Breast epithelium (tissue), 4 donors: ENCODE measurements at regions not wholly inside any gene's neighbourhood (a gene's known extent, or its start where the extent isn't known, plus 50 kb on each side); places are given as distances from the start of the nearest gene placed in this dataset.

Experiments used
- DNase-seq, 2 donors: peaks; one replicate each; pipeline ENCODE4 v3.0.0-alpha.2; 2019; ENCODE audit warnings: low spot score in 2 of 2
- H3K27ac ChIP-seq, 2 donors: fragments of 200-600 bp; sonication (generic) in 1 of 2; one replicate each; pipeline ENCODE4 v1.5.1; 2016 to 2019; ENCODE audit warnings: mild to moderate bottlenecking in 1 of 2
- H3K27me3 ChIP-seq, 2 donors: fragments of 200-600 bp; sonication (generic) in 1 of 2; one replicate each; pipeline versions ENCODE4 v1.5.1 to v1.6.0; 2017 to 2019; ENCODE audit warnings: control low read depth in 1 of 2, mild to moderate bottlenecking in 1 of 2
- H3K36me3 ChIP-seq: fragments of 200-600 bp; one replicate; pipeline ENCODE4 v1.5.1; 2019
- H3K4me1 ChIP-seq, 2 donors: fragments of 200-600 bp; sonication (generic); one replicate each; pipeline ENCODE4 v1.5.1; 2016 to 2019; ENCODE audit warnings: control low read depth in 1 of 2
- H3K4me3 ChIP-seq, 3 donors: fragments of 200-600 bp; sonication (generic); 1 replicate in 2 of 3; 2 replicates in 1 of 3; pipeline ENCODE4 v1.5.1; 2016 to 2019; ENCODE audit warnings: mild to moderate bottlenecking in 3 of 3, moderate library complexity in 2 of 3
- H3K9me3 ChIP-seq, 2 donors: fragments of 200-600 bp; sonication (generic) in 1 of 2; one replicate each; pipeline ENCODE4 v1.5.1; 2016 to 2019; ENCODE audit warnings: control low read depth in 1 of 2
- POLR2A ChIP-seq: fragments of 450-650 bp; IDR thresholded peaks from one replicate; pipeline ENCODE4 v1.6.1; 2016; ENCODE audit warnings: antibody characterized with exemption, mild to moderate bottlenecking, moderate library complexity
- POLR2AphosphoS5 ChIP-seq, 3 donors: sonication (generic); formaldehyde crosslinking; IDR thresholded peaks; one replicate each; pipeline ENCODE4 v1.6.1; 2017; ENCODE audit warnings: antibody characterized with exemption in 3 of 3
- intact Hi-C: fragments of 100-400 bp; cut with DNase I; formaldehyde crosslinking; loops from one replicate; pipeline ENCODE4 v1.15.1; 2023; ENCODE audit warnings: low total_unique reads
- TF ChIP-seq, protein P1 (sequence below), 3 donors: fragments of 450-650 bp; IDR thresholded peaks; one replicate each; pipeline ENCODE4 v1.5.1; 2016 to 2017; ENCODE audit warnings: antibody characterized with exemption in 3 of 3, mild to moderate bottlenecking in 3 of 3, moderate library complexity in 3 of 3

DNA sequence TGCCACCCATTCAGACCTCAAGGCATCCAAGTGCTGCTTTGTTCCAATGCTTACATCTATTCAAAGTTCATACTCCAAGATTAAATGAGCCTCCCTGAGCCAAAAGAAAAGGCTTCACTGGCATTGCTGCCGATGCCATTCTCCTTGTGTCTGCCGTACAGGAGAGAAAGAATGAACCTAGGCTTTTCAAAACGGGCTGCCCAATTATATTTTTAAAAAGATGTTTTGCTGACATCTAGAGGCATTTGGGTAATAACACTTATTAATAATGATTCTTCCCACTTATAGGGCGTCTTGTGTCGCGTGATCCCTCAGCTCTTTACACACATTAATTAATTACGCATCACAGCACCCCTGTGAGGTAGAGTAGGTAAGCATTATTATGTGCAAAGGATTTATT is 545.6 kb downstream of the PKHD1 start:
- H3K9me3 ChIP-seq: no peaks in the 10 kb centered on the region
- H3K4me3 ChIP-seq: no peak overlapping the region
- no peaks in the 10 kb centered on the region for H3K36me3 ChIP-seq
- no peak for DNase-seq
- no peak overlapping the region for H3K27ac ChIP-seq
- TF ChIP-seq, protein P1, sequence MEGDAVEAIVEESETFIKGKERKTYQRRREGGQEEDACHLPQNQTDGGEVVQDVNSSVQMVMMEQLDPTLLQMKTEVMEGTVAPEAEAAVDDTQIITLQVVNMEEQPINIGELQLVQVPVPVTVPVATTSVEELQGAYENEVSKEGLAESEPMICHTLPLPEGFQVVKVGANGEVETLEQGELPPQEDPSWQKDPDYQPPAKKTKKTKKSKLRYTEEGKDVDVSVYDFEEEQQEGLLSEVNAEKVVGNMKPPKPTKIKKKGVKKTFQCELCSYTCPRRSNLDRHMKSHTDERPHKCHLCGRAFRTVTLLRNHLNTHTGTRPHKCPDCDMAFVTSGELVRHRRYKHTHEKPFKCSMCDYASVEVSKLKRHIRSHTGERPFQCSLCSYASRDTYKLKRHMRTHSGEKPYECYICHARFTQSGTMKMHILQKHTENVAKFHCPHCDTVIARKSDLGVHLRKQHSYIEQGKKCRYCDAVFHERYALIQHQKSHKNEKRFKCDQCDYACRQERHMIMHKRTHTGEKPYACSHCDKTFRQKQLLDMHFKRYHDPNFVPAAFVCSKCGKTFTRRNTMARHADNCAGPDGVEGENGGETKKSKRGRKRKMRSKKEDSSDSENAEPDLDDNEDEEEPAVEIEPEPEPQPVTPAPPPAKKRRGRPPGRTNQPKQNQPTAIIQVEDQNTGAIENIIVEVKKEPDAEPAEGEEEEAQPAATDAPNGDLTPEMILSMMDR (IDR thresholded peaks at IDR 0.05): peak in 1 of 3 donors; percentile 43
- no peak for TF ChIP-seq POLR2AphosphoS5 (IDR thresholded peaks at IDR 0.05)
- TF ChIP-seq POLR2A: no peak
- H3K27me3 ChIP-seq: no peaks in the 10 kb centered on the region
- intact Hi-C loops: no loop called here
- H3K4me1 ChIP-seq: no peaks in the 10 kb centered on the region

DNA sequence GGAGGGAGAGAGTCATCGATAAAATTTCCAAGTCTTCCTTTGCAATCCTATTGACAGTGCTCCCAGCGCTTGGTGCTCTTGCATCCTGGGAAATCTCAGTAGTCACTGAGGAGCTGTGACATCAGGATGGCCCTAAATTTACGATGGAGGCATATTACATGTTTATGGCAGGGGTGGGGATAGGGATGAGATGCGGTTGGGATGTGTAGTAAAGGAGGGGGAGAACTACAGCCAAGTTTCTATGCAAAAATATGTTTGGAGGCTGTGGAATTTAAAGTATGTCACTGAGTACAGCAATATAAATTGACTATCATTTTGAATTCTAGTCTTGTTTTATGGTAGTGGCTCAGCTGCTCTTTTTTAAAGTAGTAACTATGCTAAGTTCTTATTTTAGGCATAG is 544.9 kb downstream of the PKHD1 start:
- Histone ChIP-seq H3K9me3 (no peaks in the 10 kb centered on the region), H3K36me3 (no peaks in the 10 kb centered on the region), H3K27me3 (no peaks in the 10 kb centered on the region), H3K4me3 (no peak overlapping the region), H3K27ac (no peak overlapping the region), H3K4me1 (no peaks in the 10 kb centered on the region)
- intact Hi-C loops: no loop called here
- TF ChIP-seq, protein P1 (IDR thresholded peaks at IDR 0.05): no peak
- no peak for TF ChIP-seq POLR2A
- TF ChIP-seq POLR2AphosphoS5 (IDR thresholded peaks at IDR 0.05): no peak
- no peak for DNase-seq

DNA sequence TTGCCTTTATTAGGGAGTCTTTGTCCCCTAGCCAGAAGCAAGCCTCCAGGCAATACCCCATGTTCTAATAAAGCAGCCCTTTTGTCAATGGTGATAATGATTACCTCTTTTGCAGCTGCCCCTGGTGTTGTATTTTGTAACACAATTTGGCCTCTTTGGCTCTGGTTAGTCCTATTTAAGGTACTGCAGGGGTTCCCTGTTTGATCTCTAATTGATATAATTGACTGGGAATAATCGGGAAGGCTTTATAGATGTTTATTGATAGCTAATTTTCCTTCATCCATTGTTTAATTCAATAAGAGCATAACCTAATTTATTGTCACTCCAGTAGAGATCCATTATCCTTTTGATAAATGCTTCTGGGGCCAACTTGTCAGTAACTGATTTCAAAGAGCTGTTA is 537.2 kb downstream of the PKHD1 start:
- H3K27me3 ChIP-seq: no peaks in the 10 kb centered on the region
- H3K4me1 ChIP-seq: no peaks in the 10 kb centered on the region
- no peak for DNase-seq
- H3K36me3 ChIP-seq: no peaks in the 10 kb centered on the region
- H3K27ac ChIP-seq: no peak overlapping the region
- no peaks in the 10 kb centered on the region for H3K9me3 ChIP-seq
- TF ChIP-seq POLR2A: no peak
- TF ChIP-seq, protein P1 (IDR thresholded peaks at IDR 0.05): no peak
- no peak for TF ChIP-seq POLR2AphosphoS5 (IDR thresholded peaks at IDR 0.05)
- intact Hi-C loops: no loop called here
- H3K4me3 ChIP-seq: no peak overlapping the region

DNA sequence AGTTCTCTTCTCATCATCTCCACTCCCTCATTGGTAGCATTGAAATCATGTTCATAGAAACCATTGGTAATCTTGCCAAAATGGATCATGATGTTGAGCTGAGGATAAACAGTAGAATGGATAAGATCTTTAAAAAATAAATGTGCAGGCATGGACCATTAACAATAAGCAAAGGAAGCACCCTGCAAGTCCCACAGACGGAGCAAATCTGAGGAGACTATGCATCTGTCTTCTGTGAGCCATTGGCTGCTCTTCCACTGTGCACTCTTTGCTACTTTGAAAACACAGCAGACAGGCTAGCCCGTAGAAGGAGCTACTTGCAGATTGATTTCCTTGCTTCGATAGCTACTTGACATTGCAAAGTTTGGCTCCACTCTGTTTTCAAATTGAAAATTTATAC is 535.0 kb downstream of the PKHD1 start:
- no peaks in the 10 kb centered on the region for H3K36me3 ChIP-seq
- intact Hi-C loops: no loop called here
- H3K9me3 ChIP-seq: no peaks in the 10 kb centered on the region
- H3K4me1 ChIP-seq: no peaks in the 10 kb centered on the region
- no peaks in the 10 kb centered on the region for H3K27me3 ChIP-seq
- DNase-seq: no peak
- H3K4me3 ChIP-seq: no peak overlapping the region
- TF ChIP-seq POLR2A (no peak), POLR2AphosphoS5 (IDR thresholded peaks at IDR 0.05) (no peak)
- TF ChIP-seq, protein P1 (IDR thresholded peaks at IDR 0.05): no peak
- no peak overlapping the region for H3K27ac ChIP-seq

DNA sequence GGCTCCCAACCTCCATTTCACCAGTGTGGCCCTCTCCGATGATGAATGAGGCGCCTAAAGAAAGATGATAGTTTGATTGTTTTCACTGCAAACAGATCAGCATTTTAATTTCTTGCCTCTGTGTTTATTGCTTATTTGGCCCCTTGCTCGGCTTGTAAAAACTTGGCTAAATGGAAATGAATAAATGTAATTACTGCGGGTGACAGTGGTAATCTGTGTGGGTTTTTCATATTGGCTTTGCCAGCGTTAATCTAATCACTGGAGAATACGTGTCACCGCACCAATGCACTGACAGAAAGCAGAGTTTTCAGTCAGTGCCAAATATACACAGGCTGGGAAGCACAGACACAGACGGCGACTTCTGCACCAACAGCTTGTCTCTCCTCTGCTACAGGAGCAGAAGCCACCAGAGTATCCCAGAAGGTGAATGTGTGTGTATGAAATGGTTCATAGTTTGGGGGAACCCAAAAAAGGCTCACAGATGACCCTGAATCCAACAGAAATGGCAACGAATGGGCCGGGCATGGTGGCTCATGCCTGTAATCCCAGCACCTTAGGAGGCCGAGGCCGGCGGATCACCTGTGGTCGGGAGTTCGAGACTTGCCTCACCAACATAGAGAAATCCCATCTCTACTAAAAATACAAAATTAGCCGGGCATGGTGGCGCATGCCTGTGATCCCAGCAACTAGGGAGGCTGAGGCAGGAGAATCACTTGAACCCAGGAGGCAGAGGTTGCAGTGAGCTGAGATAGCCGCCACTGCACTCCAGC is 534.0 kb downstream of the PKHD1 start:
- H3K9me3 ChIP-seq: no peaks in the 10 kb centered on the region
- no peak for DNase-seq
- H3K27me3 ChIP-seq: no peaks in the 10 kb centered on the region
- H3K27ac ChIP-seq: no peak overlapping the region
- H3K4me1 ChIP-seq: no peaks in the 10 kb centered on the region
- no peak overlapping the region for H3K4me3 ChIP-seq
- TF ChIP-seq, protein P1 (IDR thresholded peaks at IDR 0.05): no peak
- TF ChIP-seq POLR2AphosphoS5 (IDR thresholded peaks at IDR 0.05) (no peak), POLR2A (no peak)
- intact Hi-C loops: no loop called here
- H3K36me3 ChIP-seq: no peaks in the 10 kb centered on the region
